ENCODE measurements at regions not wholly inside any gene's neighbourhood (a gene's known extent, or its start where the extent isn't known, plus 50 kb on each side); places are given as distances from the start of the nearest gene placed in this dataset.

GRCh38 chrX:11995146-11995545 lies 143.1 kb upstream of the FRMPD4 start:
- Histone ChIP-seq H3K27ac (no peak overlapping the region), H3K9me3 (ENCODE audit: low read depth) (no peaks in the 10 kb centered on the region), H3K36me3 (no peaks in the 10 kb centered on the region), H3K4me3 (no peak overlapping the region), H3K4me1 (ENCODE audit: low read depth) (no peaks in the 10 kb centered on the region), H3K27me3 (no peaks in the 10 kb centered on the region)
- TF ChIP-seq CTCF (IDR thresholded peaks at IDR 0.05; ENCODE audit: low read depth, low read length), result no peak
- DNase-seq (ENCODE audit: low read depth in 1 of 2, low spot score in 1 of 2), result no peak

DNA sequence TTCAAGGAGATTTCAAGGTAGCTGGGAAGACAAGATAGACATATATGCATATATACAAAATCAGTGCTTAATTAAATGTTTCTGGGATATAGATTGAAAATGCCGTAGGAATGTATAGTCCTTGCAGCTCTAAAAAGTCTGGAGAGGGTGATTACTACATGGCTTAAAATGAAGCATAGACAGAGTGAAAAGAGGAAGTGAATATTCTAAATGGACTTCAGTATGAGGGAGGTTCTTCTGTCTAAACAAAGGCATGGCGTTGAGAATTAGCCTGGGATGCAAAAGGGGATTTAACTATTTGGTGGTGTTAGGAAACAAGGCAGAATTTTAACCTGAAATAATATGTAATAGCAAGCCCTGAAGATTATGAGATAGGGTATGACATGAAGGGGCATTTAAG lies 141.5 kb upstream of the FRMPD4 start:
- H3K4me1 ChIP-seq (ENCODE audit: low read depth), result no peaks in the 10 kb centered on the region
- no peak overlapping the region for H3K4me3 ChIP-seq
- no peaks in the 10 kb centered on the region for H3K36me3 ChIP-seq
- H3K9me3 ChIP-seq (ENCODE audit: low read depth), result no peaks in the 10 kb centered on the region
- no peak for DNase-seq (ENCODE audit: low read depth in 1 of 2, low spot score in 1 of 2)
- no peak overlapping the region for H3K27ac ChIP-seq
- no peak for TF ChIP-seq CTCF (IDR thresholded peaks at IDR 0.05; ENCODE audit: low read depth, low read length)
- H3K27me3 ChIP-seq, result no peaks in the 10 kb centered on the region

DNA sequence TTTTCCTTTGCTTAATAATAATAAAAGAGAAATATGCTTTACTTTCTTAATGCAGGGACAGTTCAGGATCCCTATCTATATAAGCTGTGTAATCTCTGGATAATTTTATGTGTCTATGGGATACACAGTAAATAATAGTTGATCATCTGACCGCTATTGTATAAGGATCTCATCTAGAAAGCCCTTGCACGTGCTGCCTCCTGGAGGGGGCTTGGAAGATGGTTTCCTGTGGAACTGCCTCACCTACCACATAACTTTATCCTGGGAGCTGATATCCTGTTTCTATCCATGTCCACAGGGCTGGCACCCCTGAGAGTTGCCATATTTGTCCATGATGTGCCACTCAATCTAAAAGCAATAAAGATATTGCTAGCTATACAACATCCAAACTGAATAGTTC lies 139.3 kb upstream of the FRMPD4 start:
- Histone ChIP-seq H3K4me3 (no peak overlapping the region), H3K4me1 (ENCODE audit: low read depth) (no peaks in the 10 kb centered on the region), H3K9me3 (ENCODE audit: low read depth) (no peaks in the 10 kb centered on the region), H3K36me3 (no peaks in the 10 kb centered on the region), H3K27ac (no peak overlapping the region), H3K27me3 (no peaks in the 10 kb centered on the region)
- TF ChIP-seq CTCF (IDR thresholded peaks at IDR 0.05; ENCODE audit: low read depth, low read length), result no peak
- peak in 1 of 2 donors; percentile 11 for DNase-seq (ENCODE audit: low read depth in 1 of 2, low spot score in 1 of 2)

DNA sequence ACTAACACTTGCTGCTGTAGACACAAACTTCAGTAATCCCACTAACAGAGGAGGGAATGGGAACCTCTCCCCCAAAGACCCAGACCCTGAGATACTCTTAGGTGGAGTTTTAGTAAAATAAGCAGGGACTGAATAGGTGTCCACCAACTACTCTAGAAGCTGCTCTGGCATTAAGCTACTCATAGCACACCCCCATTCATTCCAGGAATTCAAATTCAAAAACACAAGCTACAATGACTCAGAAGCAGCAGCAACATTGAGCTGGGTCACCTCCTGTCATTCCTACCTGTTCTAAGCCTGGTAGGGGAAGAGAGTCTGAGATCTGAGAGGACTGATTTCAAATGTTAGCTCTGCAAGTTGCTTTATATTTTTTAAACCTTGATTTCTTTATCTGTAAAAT lies 135.4 kb upstream of the FRMPD4 start:
- no peaks in the 10 kb centered on the region for H3K27me3 ChIP-seq
- H3K4me3 ChIP-seq, result no peak overlapping the region
- no peak for DNase-seq (ENCODE audit: low read depth in 1 of 2, low spot score in 1 of 2)
- no peak overlapping the region for H3K27ac ChIP-seq
- H3K36me3 ChIP-seq, result no peaks in the 10 kb centered on the region
- H3K9me3 ChIP-seq (ENCODE audit: low read depth), result no peaks in the 10 kb centered on the region
- no peak for TF ChIP-seq CTCF (IDR thresholded peaks at IDR 0.05; ENCODE audit: low read depth, low read length)
- no peaks in the 10 kb centered on the region for H3K4me1 ChIP-seq (ENCODE audit: low read depth)

DNA sequence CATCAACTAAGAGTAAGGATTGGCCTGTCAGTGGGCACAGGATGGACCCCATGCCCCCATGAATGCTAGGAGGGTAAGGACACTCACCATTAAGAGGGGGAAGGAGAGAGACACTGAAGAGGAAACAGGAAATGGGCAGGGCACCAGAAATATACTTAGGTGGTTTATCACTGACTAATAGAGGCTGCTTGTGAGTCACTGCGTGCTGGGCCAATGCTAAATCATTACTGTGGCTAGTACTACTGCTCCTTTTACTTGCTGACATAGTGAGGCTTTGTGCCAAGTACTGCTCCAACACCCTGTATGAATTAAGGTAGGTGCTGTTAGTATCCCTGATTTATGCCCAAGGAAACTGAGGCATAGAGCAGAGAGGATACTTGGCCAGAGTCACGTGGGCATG lies 130.4 kb upstream of the FRMPD4 start:
- DNase-seq (ENCODE audit: low read depth in 1 of 2, low spot score in 1 of 2), result peak in 1 of 2 donors; percentile 75
- no peaks in the 10 kb centered on the region for H3K27me3 ChIP-seq
- H3K36me3 ChIP-seq, result no peaks in the 10 kb centered on the region
- no peak overlapping the region for H3K27ac ChIP-seq
- H3K9me3 ChIP-seq (ENCODE audit: low read depth), result no peaks in the 10 kb centered on the region
- TF ChIP-seq CTCF (IDR thresholded peaks at IDR 0.05; ENCODE audit: low read depth, low read length), result no peak
- no peak overlapping the region for H3K4me3 ChIP-seq
- H3K4me1 ChIP-seq (ENCODE audit: low read depth), result no peaks in the 10 kb centered on the region

DNA sequence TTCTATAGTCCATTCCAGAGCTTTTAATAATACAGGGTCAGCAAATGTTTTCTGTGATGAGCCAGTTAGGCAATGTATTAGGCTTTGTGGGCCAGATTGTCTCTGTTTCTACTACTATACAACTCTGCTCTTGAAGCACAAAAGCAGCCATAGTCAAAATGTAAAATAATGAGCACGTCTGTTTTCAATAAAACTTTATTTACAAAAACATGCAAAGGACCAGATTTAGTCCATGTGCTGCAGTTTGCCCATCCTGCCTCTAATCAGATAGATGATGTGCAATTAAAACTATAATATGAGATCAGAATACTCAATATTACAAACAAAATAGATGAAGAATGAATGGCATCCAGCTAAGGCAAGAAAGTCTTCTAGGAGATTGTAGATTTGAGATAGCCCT lies 127.8 kb upstream of the FRMPD4 start:
- Histone ChIP-seq H3K4me1 (ENCODE audit: low read depth) (no peaks in the 10 kb centered on the region), H3K27me3 (no peaks in the 10 kb centered on the region), H3K4me3 (no peak overlapping the region), H3K9me3 (ENCODE audit: low read depth) (no peaks in the 10 kb centered on the region), H3K36me3 (no peaks in the 10 kb centered on the region), H3K27ac (no peak overlapping the region)
- DNase-seq (ENCODE audit: low read depth in 1 of 2, low spot score in 1 of 2), result no peak
- no peak for TF ChIP-seq CTCF (IDR thresholded peaks at IDR 0.05; ENCODE audit: low read depth, low read length)

Measured in cardiac muscle cell (in vitro differentiated cells and primary cell).